ENCODE measurements at regions not wholly inside any gene's neighbourhood (a gene's known extent, or its start where the extent isn't known, plus 50 kb on each side); places are given as distances from the start of the nearest gene placed in this dataset.

DNA sequence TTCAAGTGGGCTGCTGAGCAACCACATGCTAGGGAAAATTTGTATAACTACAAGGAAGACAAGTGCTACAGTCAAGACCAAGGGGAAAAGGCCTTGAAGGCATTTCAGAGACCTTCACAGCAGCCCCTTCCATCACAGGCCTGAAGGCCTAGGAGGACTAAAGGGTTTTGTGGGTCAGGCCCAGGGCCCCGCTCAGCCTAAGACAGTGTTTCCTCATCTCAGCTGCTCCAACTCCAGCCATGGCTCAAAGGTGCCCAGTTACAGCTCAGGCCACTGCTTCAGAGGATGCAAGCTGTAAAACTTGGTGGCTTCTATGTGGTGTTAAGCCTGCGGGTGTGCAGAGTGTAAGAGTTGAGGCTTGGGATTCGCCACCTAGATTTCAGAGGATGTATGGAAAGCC lies 260.5 kb downstream of the NXPE2 start:
- H3K4me3 ChIP-seq (ENCODE audit: low read length in 2 of 2) = no peak overlapping the region
- H3K9ac ChIP-seq (ENCODE audit: low read depth, low read length, poor library complexity) = no peak overlapping the region
- no peak for DNase-seq (ENCODE audit: low spot score)
- WGBS, 2 donors (ENCODE audit: extremely low coverage in 2 of 2, insufficient read length in 2 of 2, insufficient replicate concordance in 1 of 2) = no CpG with 5 or more reads among the region's 3 CpGs
- H2BK12ac ChIP-seq (ENCODE audit: low read length) = no peak overlapping the region
- H3K9me3 ChIP-seq (replicated peaks in 1 of 2; ENCODE audit: control insufficient read depth in 2 of 2, insufficient read depth in 1 of 2, low read depth in 1 of 2, low read length in 2 of 2) = peaks cover 4 to 9% of the 10 kb centered on the region in 2 donors
- no peak overlapping the region for H2BK120ac ChIP-seq (ENCODE audit: low read depth, low read length)
- no peak overlapping the region for H3K23ac ChIP-seq (ENCODE audit: low read depth, low read length, poor library complexity)
- no peak overlapping the region for H2BK5ac ChIP-seq (ENCODE audit: low read length)
- H2AFZ ChIP-seq (ENCODE audit: low read length) = no peak overlapping the region
- no peak overlapping the region for H3K4me2 ChIP-seq (ENCODE audit: insufficient read depth, low read length, poor library complexity, severe bottlenecking)
- H4K8ac ChIP-seq (ENCODE audit: low read depth, low read length) = no peak overlapping the region
- no peaks in the 10 kb centered on the region for H3K79me1 ChIP-seq (ENCODE audit: low read depth, low read length)
- no peaks in the 10 kb centered on the region for H3K4me1 ChIP-seq (ENCODE audit: control insufficient read depth in 2 of 2, insufficient read depth in 1 of 2, low read depth in 1 of 2, low read length in 2 of 2)
- H3K27ac ChIP-seq (replicated peaks; ENCODE audit: low read length) = no peak overlapping the region
- no peak overlapping the region for H3K18ac ChIP-seq (ENCODE audit: low read length)
- H3K14ac ChIP-seq (ENCODE audit: low read length) = no peak overlapping the region
- H3K4ac ChIP-seq (ENCODE audit: low read length) = no peak overlapping the region
- H3K36me3 ChIP-seq (replicated peaks in 1 of 2; ENCODE audit: control insufficient read depth in 2 of 2, insufficient read depth in 2 of 2, low read length in 2 of 2) = no peaks in the 10 kb centered on the region
- no peak overlapping the region for H2BK15ac ChIP-seq (ENCODE audit: low read length)
- H2AK5ac ChIP-seq (ENCODE audit: low read depth, low read length) = no peak overlapping the region
- H3K27me3 ChIP-seq (ENCODE audit: control insufficient read depth in 3 of 3, insufficient read depth in 3 of 3, low read depth in 1 of 3, low read length in 3 of 3) = no peaks in the 10 kb centered on the region
- H4K91ac ChIP-seq (ENCODE audit: low read depth, low read length, poor library complexity) = no peak overlapping the region

DNA sequence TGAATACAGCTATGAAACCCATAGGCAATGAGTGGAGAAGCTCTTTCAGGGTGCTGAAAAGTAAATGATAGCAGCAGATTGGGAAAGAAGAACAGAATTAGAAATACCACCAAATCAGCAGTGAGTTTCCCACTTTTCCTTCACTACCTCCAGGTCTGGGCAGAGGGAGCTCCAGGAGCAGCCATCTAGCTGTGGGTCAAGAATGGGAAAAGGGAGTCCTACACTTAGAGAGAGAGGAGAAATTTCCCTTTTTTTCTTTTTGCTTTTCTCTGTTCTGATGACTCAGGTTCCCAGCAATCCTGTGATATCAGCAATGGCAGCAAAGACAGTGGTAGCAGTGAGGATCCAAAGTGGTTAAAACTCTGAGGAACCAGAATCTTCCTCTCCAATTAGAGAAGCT lies 263.9 kb downstream of the NXPE2 start:
- Histone ChIP-seq H3K9me3 (replicated peaks in 1 of 2; ENCODE audit: control insufficient read depth in 2 of 2, insufficient read depth in 1 of 2, low read depth in 1 of 2, low read length in 2 of 2) (peaks cover 4 to 9% of the 10 kb centered on the region in 2 donors), H4K91ac (ENCODE audit: low read depth, low read length, poor library complexity) (no peak overlapping the region), H3K27ac (replicated peaks; ENCODE audit: low read length) (no peak overlapping the region)

GRCh38 chr11:114949614-114950351 lies 271.5 kb downstream of the NXPE2 start:
- no peak overlapping the region for H3K18ac ChIP-seq (ENCODE audit: low read length)
- no peak overlapping the region for H3K9ac ChIP-seq (ENCODE audit: low read depth, low read length, poor library complexity)
- H3K4me3 ChIP-seq (ENCODE audit: low read length in 2 of 2) = no peak overlapping the region
- H2BK5ac ChIP-seq (ENCODE audit: low read length) = no peak overlapping the region
- H3K9me3 ChIP-seq (replicated peaks in 1 of 2; ENCODE audit: control insufficient read depth in 2 of 2, insufficient read depth in 1 of 2, low read depth in 1 of 2, low read length in 2 of 2) = no peaks in the 10 kb centered on the region
- H3K79me1 ChIP-seq (ENCODE audit: low read depth, low read length) = no peaks in the 10 kb centered on the region
- H2AK5ac ChIP-seq (ENCODE audit: low read depth, low read length) = no peak overlapping the region
- no peak for DNase-seq (ENCODE audit: low spot score)
- no peak overlapping the region for H2BK120ac ChIP-seq (ENCODE audit: low read depth, low read length)
- H3K4ac ChIP-seq (ENCODE audit: low read length) = no peak overlapping the region
- no peak overlapping the region for H3K14ac ChIP-seq (ENCODE audit: low read length)
- no peak overlapping the region for H2BK15ac ChIP-seq (ENCODE audit: low read length)
- H2BK12ac ChIP-seq (ENCODE audit: low read length) = no peak overlapping the region
- H3K27ac ChIP-seq (replicated peaks; ENCODE audit: low read length) = no peak overlapping the region
- no CpG with 5 or more reads among the region's 13 CpGs for WGBS, 2 donors (ENCODE audit: extremely low coverage in 2 of 2, insufficient read length in 2 of 2, insufficient replicate concordance in 1 of 2)
- H3K4me1 ChIP-seq (ENCODE audit: control insufficient read depth in 2 of 2, insufficient read depth in 1 of 2, low read depth in 1 of 2, low read length in 2 of 2) = no peaks in the 10 kb centered on the region
- H4K8ac ChIP-seq (ENCODE audit: low read depth, low read length) = no peak overlapping the region
- H3K27me3 ChIP-seq (ENCODE audit: control insufficient read depth in 3 of 3, insufficient read depth in 3 of 3, low read depth in 1 of 3, low read length in 3 of 3) = no peaks in the 10 kb centered on the region
- H4K91ac ChIP-seq (ENCODE audit: low read depth, low read length, poor library complexity) = no peak overlapping the region
- no peaks in the 10 kb centered on the region for H3K36me3 ChIP-seq (replicated peaks in 1 of 2; ENCODE audit: control insufficient read depth in 2 of 2, insufficient read depth in 2 of 2, low read length in 2 of 2)
- H3K4me2 ChIP-seq (ENCODE audit: insufficient read depth, low read length, poor library complexity, severe bottlenecking) = no peak overlapping the region
- no peak overlapping the region for H2AFZ ChIP-seq (ENCODE audit: low read length)
- H3K23ac ChIP-seq (ENCODE audit: low read depth, low read length, poor library complexity) = no peak overlapping the region

More for the DNA sequence above, 263.9 kb downstream of the NXPE2 start:
- H3K23ac ChIP-seq (ENCODE audit: low read depth, low read length, poor library complexity) = no peak overlapping the region
- H3K4me3 ChIP-seq (ENCODE audit: low read length in 2 of 2) = no peak overlapping the region
- no peak overlapping the region for H3K18ac ChIP-seq (ENCODE audit: low read length)
- H4K8ac ChIP-seq (ENCODE audit: low read depth, low read length) = no peak overlapping the region
- no peak overlapping the region for H3K4me2 ChIP-seq (ENCODE audit: insufficient read depth, low read length, poor library complexity, severe bottlenecking)
- no peak overlapping the region for H2BK120ac ChIP-seq (ENCODE audit: low read depth, low read length)
- H2AK5ac ChIP-seq (ENCODE audit: low read depth, low read length) = no peak overlapping the region
- no peak for DNase-seq (ENCODE audit: low spot score)
- no peak overlapping the region for H2AFZ ChIP-seq (ENCODE audit: low read length)
- H3K9ac ChIP-seq (ENCODE audit: low read depth, low read length, poor library complexity) = no peak overlapping the region
- H3K36me3 ChIP-seq (replicated peaks in 1 of 2; ENCODE audit: control insufficient read depth in 2 of 2, insufficient read depth in 2 of 2, low read length in 2 of 2) = no peaks in the 10 kb centered on the region
- no peak overlapping the region for H2BK15ac ChIP-seq (ENCODE audit: low read length)
- H2BK5ac ChIP-seq (ENCODE audit: low read length) = no peak overlapping the region
- no peaks in the 10 kb centered on the region for H3K4me1 ChIP-seq (ENCODE audit: control insufficient read depth in 2 of 2, insufficient read depth in 1 of 2, low read depth in 1 of 2, low read length in 2 of 2)
- no peak overlapping the region for H3K4ac ChIP-seq (ENCODE audit: low read length)
- no peak overlapping the region for H3K14ac ChIP-seq (ENCODE audit: low read length)
- H3K27me3 ChIP-seq (ENCODE audit: control insufficient read depth in 3 of 3, insufficient read depth in 3 of 3, low read depth in 1 of 3, low read length in 3 of 3) = no peaks in the 10 kb centered on the region
- H2BK12ac ChIP-seq (ENCODE audit: low read length) = no peak overlapping the region
- H3K79me1 ChIP-seq (ENCODE audit: low read depth, low read length) = no peaks in the 10 kb centered on the region

GRCh38 chr11:114953039-114953438 lies 274.7 kb downstream of the NXPE2 start:
- no peaks in the 10 kb centered on the region for H3K9me3 ChIP-seq (replicated peaks in 1 of 2; ENCODE audit: control insufficient read depth in 2 of 2, insufficient read depth in 1 of 2, low read depth in 1 of 2, low read length in 2 of 2)
- no peak overlapping the region for H4K91ac ChIP-seq (ENCODE audit: low read depth, low read length, poor library complexity)
- H2AK5ac ChIP-seq (ENCODE audit: low read depth, low read length) = no peak overlapping the region
- no peaks in the 10 kb centered on the region for H3K4me1 ChIP-seq (ENCODE audit: control insufficient read depth in 2 of 2, insufficient read depth in 1 of 2, low read depth in 1 of 2, low read length in 2 of 2)
- H3K14ac ChIP-seq (ENCODE audit: low read length) = no peak overlapping the region
- no peak overlapping the region for H3K4me3 ChIP-seq (ENCODE audit: low read length in 2 of 2)
- no peak overlapping the region for H3K4me2 ChIP-seq (ENCODE audit: insufficient read depth, low read length, poor library complexity, severe bottlenecking)
- no peak overlapping the region for H3K4ac ChIP-seq (ENCODE audit: low read length)
- no peak overlapping the region for H2BK5ac ChIP-seq (ENCODE audit: low read length)
- H3K36me3 ChIP-seq (replicated peaks in 1 of 2; ENCODE audit: control insufficient read depth in 2 of 2, insufficient read depth in 2 of 2, low read length in 2 of 2) = no peaks in the 10 kb centered on the region
- no peak overlapping the region for H2AFZ ChIP-seq (ENCODE audit: low read length)
- H3K18ac ChIP-seq (ENCODE audit: low read length) = no peak overlapping the region
- no CpG with 5 or more reads among the region's 1 CpG for WGBS, 2 donors (ENCODE audit: extremely low coverage in 2 of 2, insufficient read length in 2 of 2, insufficient replicate concordance in 1 of 2)
- H2BK120ac ChIP-seq (ENCODE audit: low read depth, low read length) = no peak overlapping the region
- H3K27me3 ChIP-seq (ENCODE audit: control insufficient read depth in 3 of 3, insufficient read depth in 3 of 3, low read depth in 1 of 3, low read length in 3 of 3) = no peaks in the 10 kb centered on the region
- H2BK12ac ChIP-seq (ENCODE audit: low read length) = no peak overlapping the region
- H3K27ac ChIP-seq (replicated peaks; ENCODE audit: low read length) = no peak overlapping the region
- no peak overlapping the region for H3K23ac ChIP-seq (ENCODE audit: low read depth, low read length, poor library complexity)
- DNase-seq (ENCODE audit: low spot score) = no peak
- no peak overlapping the region for H4K8ac ChIP-seq (ENCODE audit: low read depth, low read length)
- no peak overlapping the region for H2BK15ac ChIP-seq (ENCODE audit: low read length)
- H3K79me1 ChIP-seq (ENCODE audit: low read depth, low read length) = no peaks in the 10 kb centered on the region
- H3K9ac ChIP-seq (ENCODE audit: low read depth, low read length, poor library complexity) = no peak overlapping the region

All from neuronal stem cell (in vitro differentiated cells).